H9 (cell line): ENCODE measurements at regions not wholly inside any gene's neighbourhood (a gene's known extent, or its start where the extent isn't known, plus 50 kb on each side); places are given as distances from the start of the nearest gene placed in this dataset.

Experiments
- DNase-seq: peaks from one replicate; pipeline ENCODE4 v3.0.0-alpha.2; 2017
- H2AFZ ChIP-seq: one replicate; pipeline ENCODE4 v1.6.1; 2013; ENCODE audit warnings: mild to moderate bottlenecking, low read length, control low read depth, moderate library complexity
- H2AK5ac ChIP-seq: 2 replicates; pipeline ENCODE4 v1.6.1; 2013; ENCODE audit warnings: low read length, control low read depth, mixed read lengths; ENCODE audit not compliant: insufficient read length
- H2BK120ac ChIP-seq: one replicate; pipeline ENCODE4 v1.6.1; 2013; ENCODE audit warnings: low read depth, mild to moderate bottlenecking, low read length, control low read depth, inconsistent platforms; ENCODE audit not compliant: poor library complexity, severe bottlenecking
- H2BK12ac ChIP-seq: 2 replicates; pipeline ENCODE4 v1.6.1; 2013; ENCODE audit warnings: low read length, control low read depth, mixed read lengths, low read depth; ENCODE audit not compliant: insufficient read length
- H2BK15ac ChIP-seq: 2 replicates; pipeline ENCODE4 v1.6.1; 2013; ENCODE audit warnings: low read depth, low read length, control low read depth
- H2BK20ac ChIP-seq: one replicate; pipeline ENCODE4 v1.6.1; 2013; ENCODE audit warnings: low read depth, mild to moderate bottlenecking, low read length, control low read depth, inconsistent platforms; ENCODE audit not compliant: poor library complexity, severe bottlenecking
- H2BK5ac ChIP-seq: 2 replicates; pipeline ENCODE4 v1.6.1; 2013; ENCODE audit warnings: low read length, control low read depth, mixed read lengths; ENCODE audit not compliant: insufficient read length
- H3K14ac ChIP-seq: 2 replicates; pipeline ENCODE4 v1.6.1; 2013; ENCODE audit warnings: low read length, control low read depth; ENCODE audit not compliant: insufficient read depth
- H3K18ac ChIP-seq: 2 replicates; pipeline ENCODE4 v1.6.1; 2013; ENCODE audit warnings: low read depth, mild to moderate bottlenecking, mixed read lengths, low read length, control low read depth; ENCODE audit not compliant: insufficient read length
- H3K23ac ChIP-seq: 2 replicates; pipeline ENCODE4 v1.6.1; 2013; ENCODE audit warnings: low read length, control low read depth, mixed read lengths, low read depth; ENCODE audit not compliant: insufficient read length
- H3K23me2 ChIP-seq: 2 replicates; pipeline ENCODE4 v1.6.1; 2013; ENCODE audit warnings: low read depth, mild to moderate bottlenecking, mixed read lengths, low read length, control low read depth; ENCODE audit not compliant: insufficient read length, poor library complexity, severe bottlenecking
- H3K27ac ChIP-seq: 2 replicates; pipeline ENCODE4 v1.5.1; 2013; ENCODE audit warnings: low read length, control low read depth, mixed read lengths, low read depth; ENCODE audit not compliant: insufficient read length
- H3K27me3 ChIP-seq: 2 replicates; pipeline ENCODE4 v1.6.1; 2013; ENCODE audit warnings: low read length, control low read depth, inconsistent platforms; ENCODE audit not compliant: insufficient read depth
- H3K4ac ChIP-seq: 2 replicates; pipeline ENCODE4 v1.6.1; 2013; ENCODE audit warnings: low read depth, mild to moderate bottlenecking, control low read depth, inconsistent platforms, low read length, moderate library complexity
- H3K4me1 ChIP-seq: 2 replicates; pipeline ENCODE4 v1.6.1; 2013; ENCODE audit warnings: low read length, control low read depth, inconsistent platforms; ENCODE audit not compliant: insufficient read depth
- H3K4me2 ChIP-seq: 2 replicates; pipeline ENCODE4 v1.6.1; 2013; ENCODE audit warnings: low read length, control low read depth, mixed read lengths; ENCODE audit not compliant: insufficient read length, insufficient read depth
- H3K56ac ChIP-seq: 2 replicates; pipeline ENCODE4 v1.6.1; 2013; ENCODE audit warnings: low read depth, mild to moderate bottlenecking, mixed read lengths, low read length, control low read depth; ENCODE audit not compliant: insufficient read length
- H3K79me1 ChIP-seq: 2 replicates; pipeline ENCODE4 v1.6.1; 2013; ENCODE audit warnings: low read depth, mild to moderate bottlenecking, moderate library complexity, low read length, control low read depth, inconsistent platforms; ENCODE audit not compliant: insufficient read depth, poor library complexity, severe bottlenecking
- H3K79me2 ChIP-seq: 2 replicates; pipeline ENCODE4 v1.6.1; 2013; ENCODE audit warnings: low read length, control low read depth, inconsistent platforms; ENCODE audit not compliant: insufficient read depth
- H3K9ac ChIP-seq: 2 replicates; pipeline ENCODE4 v1.6.1; 2013; ENCODE audit warnings: low read length, control low read depth, mixed read lengths; ENCODE audit not compliant: insufficient read length; ENCODE audit errors: extremely low read depth
- H3K9me3 ChIP-seq: one replicate; pipeline ENCODE4 v1.6.1; 2013; ENCODE audit warnings: low read depth, low read length, inconsistent platforms; ENCODE audit not compliant: control insufficient read depth
- H3T11ph ChIP-seq: one replicate; pipeline ENCODE4 v1.6.1; 2013; ENCODE audit warnings: mild to moderate bottlenecking, low read length, control low read depth, inconsistent platforms
- H4K20me1 ChIP-seq: one replicate; pipeline ENCODE4 v1.6.1; 2013; ENCODE audit not compliant: control insufficient read depth, insufficient read length, insufficient read depth
- H4K5ac ChIP-seq: 2 replicates; pipeline ENCODE4 v1.6.1; 2013; ENCODE audit warnings: low read depth, mild to moderate bottlenecking, mixed read lengths, low read length, control low read depth; ENCODE audit not compliant: insufficient read length
- H4K8ac ChIP-seq: replicated peaks from 2 replicates; pipeline ENCODE4 v1.6.1; 2013; ENCODE audit warnings: low read length, control low read depth, mixed read lengths, low read depth; ENCODE audit not compliant: insufficient read length
- H4K91ac ChIP-seq: 2 replicates; pipeline ENCODE4 v1.6.1; 2013; ENCODE audit warnings: low read depth, mild to moderate bottlenecking, moderate library complexity, mixed read lengths, low read length, control low read depth; ENCODE audit not compliant: insufficient read length
- H3K27ac Mint-ChIP-seq, 3 experiments: 2 replicates in 2 of 3; 3 replicates in 1 of 3; pipeline ENCODE4 v1.8.0; 2020 to 2021; ENCODE audit warnings: mixed read lengths in 3 of 3, mild to moderate bottlenecking in 1 of 3, moderate library complexity in 1 of 3
- H3K27me3 Mint-ChIP-seq: 2 replicates; pipeline ENCODE4 v1.8.0; 2021; ENCODE audit warnings: low read depth, mild to moderate bottlenecking, moderate library complexity, mixed read lengths
- H3K36me3 Mint-ChIP-seq, 3 experiments: 2 replicates in 2 of 3; 3 replicates in 1 of 3; pipeline ENCODE4 v1.8.0; 2020 to 2021; ENCODE audit warnings: low read depth in 3 of 3, mixed read lengths in 3 of 3; ENCODE audit not compliant: insufficient read depth in 1 of 3
- H3K4me1 Mint-ChIP-seq, 2 experiments: 2 replicates each; pipeline ENCODE4 v1.8.0; 2020; ENCODE audit warnings: mixed read lengths in 2 of 2
- H3K4me3 Mint-ChIP-seq, 2 experiments: 2 replicates in 1 of 2; 3 replicates in 1 of 2; pipeline ENCODE4 v1.8.0; 2020 to 2021; ENCODE audit warnings: mild to moderate bottlenecking in 2 of 2, mixed read lengths in 2 of 2, moderate library complexity in 1 of 2
- H3K9me3 Mint-ChIP-seq, 2 experiments: 2 replicates in 1 of 2; 3 replicates in 1 of 2; pipeline ENCODE4 v1.8.0; 2020; ENCODE audit warnings: mild to moderate bottlenecking in 2 of 2, mixed read lengths in 2 of 2, moderate library complexity in 1 of 2
- CTCF ChIP-seq: fragments of 200-600 bp; sonication (generic); conservative IDR thresholded peaks from 3 replicates; pipeline ENCODE4 v1.8.0; 2021; ENCODE audit warnings: antibody characterized with exemption, mild to moderate bottlenecking
- WGBS: extraction: QIAGEN DNeasy Blood & Tissue Kit; methylation state at CpG from one replicate; pipeline ENCODE4 v1.1.7; 2013; ENCODE audit warnings: missing lambda C conversion rate, low lambda C conversion rate, mixed read lengths; ENCODE audit not compliant: insufficient read length; ENCODE audit errors: extremely low coverage; 5-methylcytosine and 5-hydroxymethylcytosine counted together

- no peak overlapping the region for H2BK15ac ChIP-seq
- H2BK20ac ChIP-seq, result no peak overlapping the region
- WGBS, result no CpG with 5 or more reads among the region's 2 CpGs
- no peak overlapping the region for H4K8ac ChIP-seq
- H3K4me2 ChIP-seq, result no peak overlapping the region
- no peak overlapping the region for H3K14ac ChIP-seq
- no peak overlapping the region for H3K18ac ChIP-seq
- H2BK5ac ChIP-seq, result no peak overlapping the region
- no peaks in the 10 kb centered on the region for H3K79me1 ChIP-seq
- no peak overlapping the region for H2AK5ac ChIP-seq
- no peak overlapping the region for H3K23ac ChIP-seq
- H3K4me1 ChIP-seq, result no peaks in the 10 kb centered on the region
- H3K79me2 ChIP-seq, result no peaks in the 10 kb centered on the region
- H3K27me3 ChIP-seq, result no peaks in the 10 kb centered on the region
- no peaks in the 10 kb centered on the region for H3K27me3 Mint-ChIP-seq
- H3K4ac ChIP-seq, result no peak overlapping the region
- no peaks in the 10 kb centered on the region for H3K9me3 ChIP-seq
- H4K5ac ChIP-seq, result no peak overlapping the region
- no peak for DNase-seq
- H3K36me3 Mint-ChIP-seq, result no peaks in the 10 kb centered on the region
- no peak overlapping the region for H2BK120ac ChIP-seq
- no peaks in the 10 kb centered on the region for H3K4me1 Mint-ChIP-seq
- H4K91ac ChIP-seq, result no peak overlapping the region
- TF ChIP-seq CTCF, result no peak
- no peaks in the 10 kb centered on the region for H3K23me2 ChIP-seq
- H3K27ac Mint-ChIP-seq, result no peak overlapping the region
- no peak overlapping the region for H3K56ac ChIP-seq
- H2BK12ac ChIP-seq, result no peak overlapping the region
- H3T11ph ChIP-seq, result no peak overlapping the region
- no peak overlapping the region for H2AFZ ChIP-seq
- no peak overlapping the region for H3K27ac ChIP-seq
- H3K9ac ChIP-seq, result no peak overlapping the region
- no peaks in the 10 kb centered on the region for H3K9me3 Mint-ChIP-seq
- H4K20me1 ChIP-seq, result no peaks in the 10 kb centered on the region
- no peak overlapping the region for H3K4me3 Mint-ChIP-seq
Measured at GRCh38 chr5:155938051-155938450, 388.9 kb upstream of the SGCD start.
